HG03139 (cell line): ENCODE measurements at regions not wholly inside any gene's neighbourhood (a gene's known extent, or its start where the extent isn't known, plus 50 kb on each side); places are given as distances from the start of the nearest gene placed in this dataset.
"Not testable (repeated sequence)": the region's sequence is repeated elsewhere in the genome, so short reads cannot be mapped to it uniquely, and the experiment has no call there.

Experiments used
- ATAC-seq: cut with Tn5 transposase; IDR thresholded peaks from one replicate; pipeline ENCODE4 v1.9.1; 2021; ENCODE audit not compliant: unreplicated experiment

- ATAC-seq: no peak
Measured at GRCh38 chr3:144866476-144866875, 894.9 kb downstream of the DIPK2A start.

- ATAC-seq: no peak
Measured at GRCh38 chr3:144868506-144868905, 896.9 kb downstream of the DIPK2A start.

DNA sequence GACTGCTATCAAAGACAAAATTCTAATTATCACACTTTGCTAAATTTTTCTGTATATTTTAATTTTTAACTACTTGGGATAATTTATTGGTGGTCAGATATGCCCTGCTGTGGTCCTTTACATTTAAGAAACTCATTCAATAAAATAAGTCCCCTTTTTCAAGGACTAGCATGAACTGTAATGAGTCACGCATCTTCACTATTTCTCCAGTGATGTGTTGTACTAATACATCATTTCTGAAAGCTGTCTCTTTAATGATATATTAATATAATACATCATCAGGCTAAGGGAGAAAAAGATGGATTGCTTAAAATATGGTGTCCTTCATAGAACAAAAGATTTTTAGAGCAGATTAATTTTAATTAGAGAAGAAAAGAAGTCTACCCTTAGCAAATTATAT, 901.4 kb downstream of the DIPK2A start:
- ATAC-seq: no peak

GRCh38 chr3:144875211-144875610, 903.6 kb downstream of the DIPK2A start:
- ATAC-seq: no peak

- ATAC-seq: no peak
Measured at GRCh38 chr3:144877356-144877755, 905.7 kb downstream of the DIPK2A start.

DNA sequence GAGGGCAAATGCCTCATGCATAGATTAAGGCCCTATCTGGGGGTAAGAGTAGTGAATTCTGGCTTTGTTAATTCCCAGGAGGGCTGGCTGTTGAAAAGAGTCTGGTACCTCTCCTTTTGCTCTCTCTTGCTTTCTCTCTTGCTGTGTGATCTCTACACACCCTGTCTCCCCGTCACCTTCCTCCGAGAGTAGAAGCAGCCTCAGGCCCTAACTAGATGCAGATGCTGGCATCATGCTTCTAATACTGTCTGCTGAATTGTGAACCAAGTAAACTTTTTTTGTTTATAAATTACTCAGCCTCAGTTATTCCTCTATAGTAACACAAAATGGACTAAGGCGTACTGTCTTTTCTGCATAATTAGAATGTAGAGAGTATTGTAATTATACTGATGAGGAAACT, 908.1 kb downstream of the DIPK2A start:
- ATAC-seq: no peak

DNA sequence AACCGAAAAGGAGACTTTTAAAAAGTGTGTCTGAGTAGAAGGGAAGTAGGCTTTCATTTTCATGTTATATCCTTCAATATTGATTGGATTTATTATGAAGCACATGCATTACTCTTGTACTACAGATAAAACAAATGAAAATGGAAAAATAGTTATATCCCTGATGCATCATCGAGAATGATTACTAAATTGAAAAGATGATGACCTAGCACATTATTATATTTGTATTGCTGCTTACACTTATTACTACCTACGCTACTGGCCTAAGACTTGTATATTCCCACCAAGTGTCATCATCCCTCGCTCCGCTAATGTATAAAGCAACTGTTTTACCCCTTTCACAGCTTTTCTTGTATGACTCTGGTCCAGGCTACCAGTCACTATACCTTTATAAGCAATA, 922.4 kb downstream of the DIPK2A start:
- no peak for ATAC-seq

DNA sequence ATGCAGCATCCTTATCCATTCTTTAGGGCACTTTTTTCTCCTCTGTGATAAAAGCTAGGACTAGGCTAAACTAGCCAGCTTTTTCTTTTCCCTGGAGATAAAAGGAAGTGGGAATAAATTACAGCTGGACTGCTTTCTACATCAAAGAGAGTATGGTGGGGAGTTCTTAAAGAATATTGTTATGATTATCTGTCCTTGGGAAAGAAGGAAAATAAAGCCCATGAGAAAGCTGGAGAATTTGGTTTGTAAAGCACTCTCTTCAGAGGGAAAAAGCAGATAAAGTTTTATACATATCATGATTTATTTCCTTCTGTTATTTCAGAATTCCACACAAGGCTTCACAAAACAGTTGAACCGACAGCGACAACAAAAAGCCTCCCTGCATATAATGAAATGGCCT, 923.0 kb downstream of the DIPK2A start:
- ATAC-seq: no peak

DNA sequence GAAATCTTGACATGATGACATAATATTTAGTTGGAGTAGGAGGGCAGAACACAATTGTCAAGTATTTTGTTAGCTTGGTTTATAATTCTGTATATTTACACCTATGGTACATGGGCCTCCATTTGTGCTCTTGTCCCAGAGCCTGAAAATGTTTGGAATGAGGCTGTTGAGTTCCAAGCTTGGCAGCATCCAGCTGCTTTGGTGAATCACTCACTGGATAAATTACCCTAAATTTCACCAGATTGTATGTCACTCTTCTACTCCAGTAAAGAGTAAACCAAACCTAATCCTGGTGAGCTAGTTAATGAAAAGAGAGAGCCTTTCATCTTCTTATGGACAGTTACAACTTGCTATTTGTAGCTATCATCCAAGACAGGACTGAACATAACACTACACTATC, 928.7 kb downstream of the DIPK2A start:
- no peak for ATAC-seq

DNA sequence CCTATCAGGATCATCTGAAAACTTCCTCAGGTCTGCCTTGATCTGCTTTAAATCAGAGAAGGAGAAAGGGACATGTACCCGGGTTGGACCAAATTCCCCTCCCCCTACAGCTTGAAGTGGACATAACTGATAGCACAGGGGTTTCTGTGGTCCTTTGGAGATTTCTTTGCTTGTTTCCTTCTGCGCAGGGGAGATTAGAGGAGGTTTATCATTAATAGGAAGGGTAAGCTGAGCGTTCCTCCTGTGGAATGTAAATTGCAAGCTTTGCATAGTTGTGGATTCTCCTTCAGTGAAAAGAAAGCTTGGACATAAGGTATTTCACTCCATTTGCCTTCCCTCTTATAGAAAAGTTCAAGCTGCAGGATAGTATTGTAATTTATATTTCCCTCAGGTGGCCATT, 936.0 kb downstream of the DIPK2A start:
- ATAC-seq: not testable (repeated sequence)

- ATAC-seq: no peak
Measured at GRCh38 chr3:144912968-144913367, 941.3 kb downstream of the DIPK2A start.

DNA sequence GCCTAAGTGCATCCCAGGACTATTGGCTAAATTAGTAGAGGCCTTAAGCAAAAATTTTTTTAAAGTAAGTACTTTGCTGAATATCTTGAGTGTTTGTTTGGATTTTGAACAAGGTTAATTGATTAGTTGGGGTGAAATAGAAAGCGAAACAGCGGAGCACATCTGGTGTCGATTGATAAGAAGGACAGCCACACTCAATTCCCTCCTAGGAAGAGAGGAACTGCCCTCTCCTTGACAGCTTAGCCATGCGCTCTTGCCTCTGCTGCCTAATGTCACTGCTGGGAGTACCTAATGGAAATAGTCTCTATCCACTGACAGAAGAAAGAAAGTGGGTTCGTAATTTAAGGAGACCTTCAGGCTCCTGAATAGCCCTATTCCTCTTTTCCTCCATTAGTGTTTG, 943.6 kb downstream of the DIPK2A start:
- ATAC-seq: no peak

DNA sequence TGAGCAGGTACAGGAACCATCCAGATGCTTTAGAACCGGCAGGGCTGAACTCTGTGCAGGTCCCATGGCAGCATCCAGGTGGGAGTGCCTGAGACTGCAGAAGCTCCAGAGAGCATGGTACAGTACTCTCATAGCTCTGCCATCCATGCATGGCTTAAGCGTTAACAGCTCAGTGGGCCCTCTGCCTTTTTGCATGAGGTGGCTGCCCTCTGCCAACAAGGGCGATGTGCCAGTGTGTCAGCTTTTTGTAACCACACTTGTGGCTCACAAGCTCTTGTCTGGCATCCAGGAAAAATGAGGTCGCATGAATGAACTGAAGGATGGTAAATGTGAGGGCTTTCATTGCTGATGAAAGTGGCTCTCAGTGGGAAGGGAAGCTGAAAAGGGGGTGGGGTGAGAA, 950.1 kb downstream of the DIPK2A start:
- ATAC-seq: no peak

DNA sequence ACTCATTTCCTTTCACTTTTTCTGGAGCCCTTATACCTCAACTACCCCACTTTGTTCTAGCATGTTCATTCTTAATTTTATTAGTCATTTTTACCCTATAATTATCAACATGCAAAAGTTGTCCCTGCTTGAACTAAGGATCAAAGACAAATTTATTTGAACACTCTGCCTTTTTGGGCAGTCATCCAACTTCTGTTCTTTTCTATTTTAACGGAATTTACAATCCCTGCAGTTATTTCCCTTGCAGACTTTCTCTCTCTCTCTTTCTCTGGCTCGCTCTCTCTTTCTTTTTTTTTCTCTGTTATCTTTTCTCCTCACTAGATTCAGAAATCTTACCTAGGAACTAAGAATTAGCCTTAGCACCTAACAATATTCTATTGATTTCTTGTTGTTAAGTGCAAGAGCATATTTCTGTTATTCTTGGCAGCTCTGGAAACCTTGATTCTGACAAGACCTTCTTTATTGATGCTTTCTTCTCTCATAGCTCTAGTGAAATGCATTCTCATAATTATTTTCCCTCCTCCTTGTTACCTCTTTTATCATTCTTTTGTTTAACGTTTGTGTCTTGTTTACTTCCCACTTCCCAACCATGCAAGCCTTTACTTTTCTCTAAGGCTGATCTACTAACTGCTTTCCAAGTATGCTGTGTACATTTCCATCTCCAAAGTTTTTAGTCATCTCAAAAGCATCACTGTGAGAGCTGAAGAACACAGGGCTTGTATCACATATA, 951.6 kb downstream of the DIPK2A start:
- no peak for ATAC-seq

- ATAC-seq: no peak
Measured at GRCh38 chr3:144930431-144930830, 958.8 kb downstream of the DIPK2A start.

DNA sequence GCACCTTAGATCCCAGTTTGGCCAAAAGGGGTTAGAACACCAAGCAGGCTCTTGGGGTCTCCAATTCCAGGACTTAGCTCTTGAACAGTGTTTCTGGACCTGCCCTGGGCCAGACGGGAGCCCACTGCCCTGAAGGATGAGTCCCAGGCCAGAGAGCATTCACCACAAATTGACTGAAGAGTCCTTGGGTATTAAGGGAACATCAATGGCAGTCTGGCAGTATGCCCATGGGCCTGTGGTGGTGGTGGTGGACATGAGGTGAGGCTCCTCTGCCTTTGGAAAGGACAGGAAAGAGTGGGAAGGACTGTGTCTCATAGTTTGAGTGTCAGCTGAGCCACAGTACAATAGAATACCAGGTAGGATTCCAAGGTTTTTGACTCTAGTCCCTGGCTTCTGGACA, 960.0 kb downstream of the DIPK2A start:
- no peak for ATAC-seq

- ATAC-seq: no peak
Measured at GRCh38 chr3:144942093-144942837, 970.6 kb downstream of the DIPK2A start.

DNA sequence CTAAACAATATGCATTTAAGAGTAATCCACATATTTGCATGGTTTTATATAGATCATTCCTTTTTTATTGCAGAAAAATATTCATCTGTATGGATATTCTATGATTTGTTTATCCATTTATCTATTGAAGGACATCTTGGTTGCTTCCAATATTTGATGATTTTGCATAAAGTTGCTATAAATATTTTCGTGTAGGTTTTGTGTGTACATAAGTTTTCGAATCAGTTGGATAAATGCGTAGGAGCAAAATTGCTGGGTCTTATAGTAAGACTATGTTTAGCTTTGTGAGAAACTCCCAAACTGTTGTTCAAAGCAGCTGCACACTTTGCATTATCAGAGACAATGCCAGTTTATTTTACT, 971.2 kb downstream of the DIPK2A start:
- no peak for ATAC-seq

GRCh38 chr3:144947895-144948294, 976.3 kb downstream of the DIPK2A start:
- ATAC-seq: no peak

DNA sequence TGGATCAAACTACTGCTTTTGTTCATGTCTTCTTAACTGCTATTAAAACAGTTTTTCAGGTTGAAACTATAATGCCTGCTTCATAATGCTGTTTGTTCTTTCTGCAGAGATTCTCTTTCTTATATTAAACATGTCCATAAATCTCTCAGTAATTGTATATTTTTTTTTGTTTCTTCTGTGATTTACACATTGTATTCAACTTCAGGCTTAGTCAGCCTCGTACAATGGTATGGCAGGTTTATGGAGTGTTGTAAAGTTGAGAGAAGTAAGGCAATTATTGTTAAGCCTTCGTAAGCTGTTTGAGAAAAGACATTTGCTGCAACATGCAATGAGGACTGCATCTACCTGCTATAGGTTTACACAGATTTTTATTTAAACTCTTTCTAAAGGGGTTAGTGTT, 977.1 kb downstream of the DIPK2A start:
- no peak for ATAC-seq

DNA sequence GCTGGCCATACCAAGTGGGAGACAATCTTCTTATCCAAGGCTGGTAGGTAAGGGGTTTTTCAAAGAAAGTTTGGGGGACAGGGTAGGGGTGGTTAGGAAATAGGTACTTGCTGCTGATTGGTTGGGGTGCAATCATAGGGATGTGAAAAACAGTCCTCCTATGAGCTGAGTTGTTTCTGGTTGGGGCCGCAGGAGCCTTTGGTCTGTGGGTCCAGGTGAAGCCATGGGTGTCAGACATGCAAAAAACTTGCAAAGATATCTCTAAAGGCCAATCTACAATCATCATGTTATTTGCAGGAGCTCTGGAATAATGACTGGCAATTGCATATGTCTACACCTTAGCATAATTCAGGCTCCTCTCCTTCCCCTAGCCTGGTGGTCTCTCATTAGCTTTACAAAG, 982.3 kb downstream of the DIPK2A start:
- no peak for ATAC-seq

- no peak for ATAC-seq
Measured at GRCh38 chr3:144957398-144958101, 985.9 kb downstream of the DIPK2A start.
